HG03108 (cell line): ENCODE measurements at regions not wholly inside any gene's neighbourhood (a gene's known extent, or its start where the extent isn't known, plus 50 kb on each side); places are given as distances from the start of the nearest gene placed in this dataset.
"Not testable (repeated sequence)": the region's sequence is repeated elsewhere in the genome, so short reads cannot be mapped to it uniquely, and the experiment has no call there.

Experiments used
- ATAC-seq: cut with Tn5 transposase; IDR thresholded peaks from one replicate; pipeline ENCODE4 v1.9.1; 2021; ENCODE audit warnings: moderate library complexity; ENCODE audit not compliant: unreplicated experiment

DNA sequence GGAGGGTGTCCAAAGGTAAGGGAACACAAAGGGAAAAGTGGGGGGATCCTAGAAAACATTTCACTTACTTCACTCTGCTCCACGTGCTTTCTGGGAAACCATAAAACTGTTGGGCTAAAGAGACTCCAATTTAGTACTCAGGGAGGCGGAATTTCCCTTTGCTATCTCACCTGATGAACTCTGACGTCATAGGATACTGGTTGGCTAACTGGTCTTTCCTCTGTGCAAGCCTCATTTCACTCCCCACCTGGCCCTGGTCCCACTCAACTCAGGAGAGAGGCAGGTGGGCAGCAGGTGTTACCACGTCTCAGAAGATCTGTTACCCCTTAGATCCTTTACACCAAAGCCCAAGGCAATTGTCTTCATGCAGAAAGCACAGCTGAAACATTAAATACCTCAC, 51.8 kb upstream of the PMAIP1 start:
- no peak for ATAC-seq

DNA sequence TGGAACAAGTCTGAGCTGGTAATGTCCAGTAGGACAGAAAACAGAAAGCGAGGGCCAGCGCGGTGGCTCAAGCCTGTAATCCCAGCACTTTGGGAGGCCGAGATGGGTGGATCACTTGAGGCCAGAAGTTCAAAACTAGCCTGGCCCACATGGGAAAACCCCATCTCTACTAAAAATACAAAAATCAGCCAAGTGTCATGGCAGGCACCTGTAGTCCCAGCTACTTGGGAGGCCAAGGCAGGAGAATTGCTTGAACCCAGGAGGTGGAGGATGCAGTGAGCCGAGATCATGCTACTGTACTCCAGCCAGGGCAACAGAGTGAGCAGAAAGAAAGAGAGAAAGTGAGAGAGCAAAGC, 52.3 kb upstream of the PMAIP1 start:
- not testable (repeated sequence) for ATAC-seq

DNA sequence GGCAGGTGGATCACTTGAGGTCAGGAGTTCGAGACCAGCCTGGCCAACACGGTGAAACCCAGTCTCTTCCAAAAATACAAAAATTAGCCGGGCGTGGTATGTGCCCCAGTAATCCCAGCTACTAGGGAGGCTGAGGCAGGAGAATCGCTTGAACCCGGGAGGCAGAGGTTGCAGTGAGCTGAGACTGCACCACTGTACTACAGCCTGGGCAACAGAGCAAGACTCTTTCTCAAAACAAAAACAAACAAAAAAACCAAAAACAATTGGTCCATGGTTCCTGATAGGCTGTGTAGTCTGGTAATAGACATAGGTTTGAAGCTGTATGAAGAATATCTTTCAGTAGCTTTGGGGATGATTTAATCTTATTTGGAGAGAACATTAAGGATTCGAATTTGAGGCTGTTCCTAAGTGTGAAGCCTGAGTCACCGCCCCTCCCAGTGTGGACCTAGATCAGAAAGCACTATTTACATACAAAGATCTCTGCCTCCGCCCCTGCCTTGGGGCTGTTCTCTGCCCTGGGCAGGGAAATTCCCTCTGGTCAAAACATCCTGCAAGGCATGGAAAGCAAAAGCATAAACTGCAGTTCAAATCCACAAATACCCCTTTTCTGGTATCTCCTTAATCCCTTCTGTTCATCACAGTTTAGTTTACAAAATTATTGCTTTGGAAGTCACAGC, 52.8 kb upstream of the PMAIP1 start:
- peak; percentile 95 for ATAC-seq

DNA sequence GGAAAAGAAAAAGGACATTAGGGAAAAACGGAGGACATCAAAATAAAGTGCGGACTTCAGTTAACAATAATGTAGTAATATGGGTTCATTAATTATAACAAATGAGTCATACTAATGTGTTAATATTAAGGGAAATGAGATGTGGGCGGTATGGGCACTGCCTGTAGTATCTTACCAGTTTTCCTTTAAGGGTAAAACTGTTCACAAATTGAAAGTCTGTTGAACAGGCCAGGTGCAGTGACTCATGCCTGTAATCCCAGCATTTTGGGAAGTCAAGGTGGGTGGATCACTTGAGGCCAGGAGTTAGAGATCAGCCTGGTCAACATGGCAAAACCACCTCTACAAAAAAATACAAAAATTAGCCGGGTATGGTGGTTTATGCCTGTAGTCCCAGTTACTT, 56.8 kb upstream of the PMAIP1 start:
- ATAC-seq, result no peak

DNA sequence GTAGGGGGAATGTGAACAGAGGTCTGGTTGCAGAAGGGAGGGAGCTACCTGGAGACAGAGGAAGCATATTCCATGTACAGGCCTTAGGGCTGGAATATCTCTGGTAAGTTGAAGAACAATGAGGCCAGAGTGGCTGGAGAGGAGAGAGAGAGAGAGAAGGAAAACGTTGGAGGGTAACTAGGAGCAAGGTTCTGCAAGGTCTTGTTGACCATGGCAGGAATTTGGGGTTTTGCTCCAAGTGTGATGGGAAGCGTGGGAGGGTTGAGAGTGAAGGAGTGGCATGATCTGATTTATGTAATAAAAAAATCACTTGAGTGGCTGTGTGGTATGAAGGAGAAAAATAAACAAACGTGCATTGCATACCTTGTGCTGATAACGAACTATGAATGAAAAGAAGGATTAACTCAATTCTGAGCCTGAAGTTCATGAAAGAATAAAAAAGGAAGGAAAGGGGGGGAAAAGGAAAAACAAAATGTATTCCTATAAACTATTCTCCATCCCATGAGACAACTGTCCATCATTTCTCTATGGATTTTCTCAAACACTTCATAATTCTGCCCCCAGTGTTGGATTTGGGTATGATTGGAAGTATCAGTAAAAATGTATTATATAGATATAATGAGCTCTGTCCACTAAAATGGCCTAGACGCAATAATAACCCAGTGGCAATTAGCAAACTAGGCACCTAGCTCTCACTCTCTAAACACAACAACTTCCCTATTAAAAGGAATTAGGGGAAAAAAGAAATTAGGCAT, 59.7 kb upstream of the PMAIP1 start:
- no peak for ATAC-seq

DNA sequence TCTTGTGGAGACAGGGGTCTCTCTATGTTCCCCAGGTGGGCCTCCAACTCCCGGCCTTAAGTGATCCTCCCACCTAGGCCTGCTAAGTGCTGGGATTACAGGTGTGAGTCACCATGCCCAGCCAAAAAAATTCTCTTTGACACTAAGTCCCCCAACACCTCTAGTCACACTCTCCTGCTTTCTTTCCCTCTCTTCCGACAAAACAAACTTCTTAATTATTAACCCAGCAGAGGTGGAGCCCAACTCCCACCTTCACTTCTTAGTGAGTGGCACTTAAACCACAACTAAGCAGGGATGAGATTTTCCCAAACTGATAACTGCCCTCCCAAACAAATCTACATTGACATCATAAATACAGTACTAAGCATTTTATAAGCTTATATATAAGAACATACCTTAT, 60.5 kb upstream of the PMAIP1 start:
- ATAC-seq, result no peak

DNA sequence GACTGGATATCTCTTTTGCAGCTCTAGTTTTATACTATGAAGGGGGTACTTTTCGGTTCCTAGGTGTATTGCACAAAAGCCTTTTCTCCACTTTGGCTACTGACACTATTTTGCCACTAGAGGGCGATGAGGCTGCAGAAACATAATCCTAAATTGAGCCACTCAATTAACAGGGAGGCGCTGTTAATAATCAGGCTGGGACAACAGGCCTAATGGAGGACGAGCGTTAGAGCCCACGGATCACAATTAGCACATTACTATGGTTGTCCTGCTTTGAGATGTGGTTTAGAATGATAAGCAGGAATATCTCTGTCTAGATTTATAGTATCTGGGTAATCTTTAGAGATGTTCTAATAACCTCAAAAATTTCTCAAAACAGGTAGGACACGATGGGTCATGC, 62.2 kb upstream of the PMAIP1 start:
- no peak for ATAC-seq

DNA sequence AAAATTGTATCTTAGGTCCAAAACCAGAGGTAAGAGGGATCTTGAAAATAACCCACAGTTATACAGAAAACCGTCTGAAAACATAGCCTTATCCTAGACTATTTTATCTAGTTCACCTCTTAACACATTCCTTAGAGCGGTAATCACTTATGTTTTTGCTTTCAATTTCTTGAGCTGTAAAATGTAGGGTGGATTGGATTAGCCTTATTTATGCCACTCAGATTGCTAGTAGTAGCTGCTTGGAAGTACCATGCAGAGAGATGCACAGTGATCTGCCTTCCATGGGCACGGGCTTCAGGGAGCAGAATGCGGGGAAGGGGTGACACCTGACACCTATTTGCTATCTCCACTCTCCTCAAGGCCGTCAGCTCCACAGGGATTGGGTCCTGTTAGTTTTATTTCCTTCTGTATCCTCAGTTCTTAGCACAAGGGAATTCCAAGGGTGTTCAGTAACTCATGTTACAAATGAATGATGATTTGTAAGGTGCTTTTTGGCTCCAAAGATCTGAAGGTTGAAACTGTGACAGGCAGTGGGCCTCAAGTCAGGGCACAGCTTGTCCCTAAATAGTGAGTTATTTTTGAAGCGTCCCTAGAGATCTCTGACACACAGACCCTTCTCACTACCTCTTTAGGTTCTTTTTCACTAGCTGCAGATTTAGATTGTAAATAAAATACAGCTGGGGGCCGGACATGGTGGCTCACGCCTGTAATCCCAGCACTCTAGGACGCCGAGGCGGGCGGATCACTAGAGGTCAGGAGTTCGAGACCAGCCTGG, 64.0 kb upstream of the PMAIP1 start:
- peak; percentile 32 for ATAC-seq

DNA sequence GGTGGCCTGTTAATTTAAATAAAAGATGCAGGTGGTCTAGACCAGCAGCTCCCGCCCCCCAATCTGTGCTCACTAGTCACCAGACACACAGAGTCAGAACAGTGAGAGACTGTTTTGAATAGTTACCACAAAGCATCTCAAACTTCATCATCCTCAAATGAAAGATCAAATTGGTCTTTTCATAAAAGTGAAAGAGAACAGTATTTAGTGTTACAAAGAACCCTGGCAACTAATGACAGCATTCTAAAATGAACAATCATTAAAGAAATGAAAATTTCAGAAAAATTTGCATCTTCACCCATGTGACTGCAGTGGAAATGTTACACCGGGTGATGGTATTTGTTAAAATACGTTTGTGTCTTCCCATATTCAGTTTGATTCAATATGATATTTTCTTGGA, 65.5 kb upstream of the PMAIP1 start:
- no peak for ATAC-seq

DNA sequence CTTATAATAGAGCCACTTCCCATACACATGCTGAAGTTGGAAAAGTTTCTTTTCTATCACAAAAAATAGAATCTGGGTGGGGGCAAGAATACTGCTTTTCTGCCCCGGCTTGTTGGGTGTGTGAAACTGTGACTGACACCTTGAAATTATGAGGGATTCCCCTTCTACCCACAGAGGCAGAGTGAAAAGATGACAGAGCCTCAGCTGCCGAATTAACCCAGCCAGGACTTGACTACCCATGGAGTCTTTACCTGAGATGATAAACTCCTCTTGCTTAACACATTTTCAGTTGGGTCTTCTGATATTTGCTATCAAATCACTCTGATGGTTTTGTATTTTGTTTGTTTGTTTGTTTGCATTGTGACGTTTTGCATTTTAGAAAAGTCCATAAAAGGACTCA, 66.0 kb upstream of the PMAIP1 start:
- peak; percentile 67 for ATAC-seq

DNA sequence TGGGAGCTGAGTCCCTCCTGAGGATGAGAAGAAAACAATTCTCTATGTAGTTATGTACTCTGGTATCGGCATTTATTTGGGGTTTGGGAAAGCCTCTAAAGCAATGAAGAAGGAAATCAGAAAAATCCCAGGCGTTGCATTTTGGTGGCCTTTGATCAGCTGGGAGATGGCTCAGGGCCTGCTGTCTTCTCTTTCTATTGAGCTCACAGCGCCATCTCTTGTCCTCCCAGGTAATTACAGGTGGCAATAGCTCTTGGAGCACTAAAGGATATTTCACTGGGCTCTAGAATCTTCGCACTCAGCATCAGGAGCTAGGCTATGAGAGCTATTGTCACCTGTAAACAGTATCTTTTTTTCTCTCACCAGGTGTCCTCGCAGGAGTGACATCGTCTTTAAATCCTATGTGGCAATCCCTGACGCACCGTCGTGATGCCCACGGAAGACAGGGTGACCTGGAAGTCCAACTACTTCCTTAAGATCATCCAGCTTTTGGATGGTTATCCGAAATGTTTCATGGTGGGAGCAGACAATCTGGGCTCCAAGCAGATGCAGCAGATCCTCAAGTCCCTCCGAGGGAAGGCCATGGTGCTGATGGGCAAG, 76.1 kb upstream of the PMAIP1 start:
- peak; percentile 72 for ATAC-seq

DNA sequence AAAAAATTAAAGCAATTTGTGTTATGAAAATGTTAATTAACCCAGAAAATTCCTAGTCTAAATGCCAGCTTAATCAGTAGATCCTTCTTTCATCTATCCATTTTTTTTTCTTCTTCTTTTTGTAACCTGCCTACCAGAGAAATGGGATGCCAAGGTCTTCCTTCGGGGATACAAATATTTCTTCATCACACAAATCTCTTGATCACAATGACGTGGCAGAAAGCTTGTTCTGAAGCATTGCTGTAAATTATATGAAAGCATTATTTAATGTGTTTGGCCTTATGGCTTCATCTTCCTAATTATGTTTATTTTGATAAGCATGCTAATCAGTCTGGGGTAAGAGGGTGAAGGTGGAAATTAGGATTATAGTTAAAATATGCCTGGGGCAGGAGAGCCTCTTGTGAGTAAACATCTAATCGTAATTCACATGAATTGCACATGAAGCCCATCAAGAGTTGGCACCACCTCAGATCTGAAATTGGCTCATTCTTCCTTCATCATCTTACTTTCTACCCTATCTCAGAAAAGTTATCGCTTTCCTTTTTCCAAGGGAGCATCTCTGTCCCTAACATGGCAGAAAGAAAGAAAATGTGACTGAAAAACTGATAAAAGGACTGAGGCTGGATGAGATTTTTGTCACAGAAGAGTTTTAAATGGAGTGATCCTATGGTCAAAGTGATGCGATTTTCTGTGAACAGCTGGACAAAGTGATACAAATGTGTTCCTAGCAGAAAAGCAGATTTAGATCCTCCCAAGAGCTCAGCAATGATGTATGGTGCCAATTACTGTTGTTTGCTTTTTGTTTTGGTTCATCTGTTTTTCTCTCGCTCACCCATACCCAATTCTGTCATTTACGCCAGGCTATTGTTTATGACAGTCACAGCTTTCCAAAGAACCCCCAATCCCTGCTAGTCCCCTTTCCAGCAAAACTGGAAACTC, 76.9 kb upstream of the PMAIP1 start:
- ATAC-seq, result no peak

DNA sequence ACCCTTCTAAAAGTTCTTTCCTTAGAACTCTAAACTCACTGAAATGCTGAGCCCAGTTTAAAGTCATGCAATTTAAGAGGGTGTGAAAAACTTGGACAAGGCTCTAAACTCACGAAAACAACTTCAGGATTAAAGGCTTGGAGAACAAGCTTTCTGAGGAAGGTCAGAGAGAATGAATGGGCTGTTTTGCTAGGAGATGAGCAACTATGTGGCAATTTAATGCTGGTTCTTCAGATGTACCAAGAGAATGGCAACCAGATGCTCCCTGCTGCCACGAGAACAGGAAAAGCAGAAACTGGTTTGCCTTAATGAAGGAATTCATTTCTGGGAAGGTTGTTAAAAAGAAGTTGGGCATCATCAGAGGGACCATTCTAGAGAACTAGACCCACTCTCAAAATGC, 77.8 kb upstream of the PMAIP1 start:
- no peak for ATAC-seq

DNA sequence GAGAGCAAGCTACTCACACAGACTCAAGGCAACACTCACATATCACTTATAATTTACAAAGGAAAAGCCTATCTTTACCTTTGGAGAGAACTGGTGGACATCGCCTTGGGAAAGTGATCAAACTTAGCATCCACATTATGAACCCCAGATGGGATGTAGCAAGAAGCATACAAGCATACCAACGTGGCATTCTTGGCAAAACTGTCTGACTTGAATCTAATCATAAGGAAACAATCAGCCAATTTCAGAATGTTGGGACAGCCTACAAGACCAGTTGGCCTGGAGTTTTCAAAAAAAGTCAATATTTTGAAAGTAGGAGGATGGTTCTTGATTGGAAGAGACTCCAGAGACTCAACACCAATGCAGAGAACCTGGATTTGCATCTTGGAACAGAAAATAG, 79.1 kb upstream of the PMAIP1 start:
- ATAC-seq, result no peak

DNA sequence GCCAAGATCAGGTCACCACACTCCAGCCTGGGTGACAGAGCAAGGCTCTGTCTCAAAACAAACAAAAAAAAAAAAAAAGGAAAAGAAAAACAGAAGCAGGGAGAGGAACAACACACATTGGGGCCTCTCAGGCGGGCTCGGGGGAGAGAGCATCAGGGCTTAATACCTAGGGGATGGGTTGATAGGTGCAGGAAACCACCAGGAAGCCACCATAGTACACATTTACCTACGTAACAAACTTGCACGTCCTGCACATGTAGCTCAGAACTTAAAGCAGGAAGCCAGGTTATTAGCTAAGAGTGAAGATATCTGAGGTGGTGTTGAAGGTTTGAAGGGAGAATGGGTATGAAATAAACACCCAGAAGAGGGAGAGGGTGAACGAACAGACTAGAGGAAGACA, 81.0 kb upstream of the PMAIP1 start:
- no peak for ATAC-seq

DNA sequence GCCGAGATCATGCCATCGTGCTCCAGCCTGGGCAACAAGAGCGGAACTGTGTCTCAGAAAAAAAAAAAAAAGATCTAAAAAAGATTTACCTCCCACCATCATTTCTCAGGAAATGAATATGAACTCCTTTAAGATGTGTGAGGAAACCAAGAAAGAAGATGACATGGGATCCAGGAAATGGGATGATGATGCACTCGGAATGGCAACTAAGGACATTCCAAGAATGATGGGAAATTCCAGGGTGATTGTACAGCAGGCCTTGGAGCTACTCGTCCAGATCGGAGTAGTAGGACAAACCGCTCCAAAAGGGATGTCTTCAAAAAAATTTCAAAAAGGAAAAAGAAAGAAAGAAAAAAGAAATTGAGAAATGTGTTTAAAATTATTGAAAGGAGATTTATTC, 84.9 kb upstream of the PMAIP1 start:
- no peak for ATAC-seq

DNA sequence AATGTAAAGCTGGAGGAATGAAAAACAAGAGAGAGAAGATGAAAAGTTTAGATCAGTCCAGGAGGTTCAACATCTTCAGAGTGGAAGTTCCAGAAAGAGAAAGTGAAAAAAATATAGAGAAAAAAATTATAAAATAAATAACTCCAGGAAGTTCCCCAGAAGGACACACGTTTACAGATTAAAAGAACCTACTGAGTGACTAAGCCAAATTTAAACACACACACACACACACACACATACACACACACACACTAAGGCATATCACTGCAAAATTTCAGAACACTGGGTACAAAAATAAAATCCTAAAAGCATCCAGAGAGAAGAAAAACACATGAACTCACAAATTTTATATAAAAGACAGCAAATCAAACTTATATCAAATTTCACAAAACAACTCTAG, 85.9 kb upstream of the PMAIP1 start:
- no peak for ATAC-seq

DNA sequence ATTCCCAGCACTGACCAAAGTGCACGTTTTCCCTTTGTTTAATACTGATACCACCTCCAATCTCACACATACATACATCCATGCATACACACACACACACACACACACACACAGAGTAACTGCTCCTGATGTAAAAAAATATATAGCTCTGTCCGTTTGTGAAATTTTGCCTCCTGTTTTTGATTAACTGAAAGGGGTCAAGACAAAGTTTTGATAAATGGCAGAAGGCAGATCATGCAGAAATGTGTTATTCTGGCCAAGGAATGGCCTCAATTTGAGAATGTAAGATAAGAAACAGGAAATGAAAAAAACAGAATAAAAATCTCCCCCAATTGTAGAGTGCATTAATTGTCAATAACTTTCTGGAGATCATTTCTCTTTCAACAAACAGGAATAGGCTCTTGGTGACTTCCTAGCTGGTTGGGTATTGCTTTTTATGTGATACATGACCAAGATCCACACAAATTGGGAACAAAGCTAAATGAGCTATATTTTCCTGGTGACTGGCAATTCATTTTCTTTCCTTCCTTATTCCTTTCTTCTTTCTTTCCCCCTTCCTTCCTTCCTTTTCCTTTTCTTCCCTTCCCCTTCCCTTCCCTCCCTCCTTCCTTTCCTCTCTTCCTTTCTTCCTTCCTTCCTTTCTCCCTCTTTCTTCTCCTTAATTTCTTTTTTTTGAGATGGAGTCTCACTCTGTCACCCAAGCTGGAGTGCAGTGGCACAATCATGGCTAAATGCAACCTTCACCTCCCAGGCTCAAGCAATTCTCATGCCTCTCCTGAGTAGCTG, 88.9 kb upstream of the PMAIP1 start:
- no peak for ATAC-seq

DNA sequence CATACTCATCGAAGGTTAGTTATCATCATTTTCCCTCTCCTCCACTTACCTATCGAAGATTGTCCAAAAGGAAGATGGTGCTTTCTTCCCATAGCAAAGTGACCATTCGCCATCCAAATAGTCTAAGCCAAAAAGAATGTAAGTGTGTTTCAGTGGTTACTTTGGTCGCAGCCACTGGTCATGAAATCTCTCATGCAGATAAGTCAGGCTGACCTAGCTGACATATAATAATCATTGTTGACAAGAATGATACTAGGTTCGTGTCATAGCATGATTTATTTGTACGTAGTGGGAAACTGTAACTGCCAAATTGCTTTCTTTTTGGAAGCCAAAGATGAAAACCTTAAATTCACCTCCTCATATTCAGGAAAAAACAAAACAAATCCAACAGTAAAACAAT, 89.6 kb upstream of the PMAIP1 start:
- no peak for ATAC-seq

DNA sequence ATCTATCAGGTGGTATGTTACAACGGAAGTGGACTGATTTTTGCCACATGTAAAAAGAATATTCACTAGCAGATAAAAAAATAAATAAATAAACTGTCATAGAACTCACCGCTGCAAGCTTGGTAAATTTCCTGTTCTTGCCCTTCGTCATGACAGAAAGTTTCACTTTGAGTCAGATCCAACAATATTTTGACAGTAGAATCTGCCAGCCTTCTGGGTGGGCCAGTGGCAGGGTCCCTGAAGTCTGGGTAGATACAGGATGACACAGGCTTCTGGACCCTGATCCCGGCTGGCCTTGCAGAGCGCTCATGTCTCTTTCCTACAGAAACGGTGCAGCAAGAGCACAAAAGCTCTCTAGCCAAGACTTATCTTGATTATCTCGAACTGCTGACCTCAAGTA, 97.8 kb upstream of the PMAIP1 start:
- peak; percentile 80 for ATAC-seq
